ENCODE measurements at regions not wholly inside any gene's neighbourhood (a gene's known extent, or its start where the extent isn't known, plus 50 kb on each side); places are given as distances from the start of the nearest gene placed in this dataset.
"Not testable (repeated sequence)": the region's sequence is repeated elsewhere in the genome, so short reads cannot be mapped to it uniquely, and the experiment has no call there.

DNA sequence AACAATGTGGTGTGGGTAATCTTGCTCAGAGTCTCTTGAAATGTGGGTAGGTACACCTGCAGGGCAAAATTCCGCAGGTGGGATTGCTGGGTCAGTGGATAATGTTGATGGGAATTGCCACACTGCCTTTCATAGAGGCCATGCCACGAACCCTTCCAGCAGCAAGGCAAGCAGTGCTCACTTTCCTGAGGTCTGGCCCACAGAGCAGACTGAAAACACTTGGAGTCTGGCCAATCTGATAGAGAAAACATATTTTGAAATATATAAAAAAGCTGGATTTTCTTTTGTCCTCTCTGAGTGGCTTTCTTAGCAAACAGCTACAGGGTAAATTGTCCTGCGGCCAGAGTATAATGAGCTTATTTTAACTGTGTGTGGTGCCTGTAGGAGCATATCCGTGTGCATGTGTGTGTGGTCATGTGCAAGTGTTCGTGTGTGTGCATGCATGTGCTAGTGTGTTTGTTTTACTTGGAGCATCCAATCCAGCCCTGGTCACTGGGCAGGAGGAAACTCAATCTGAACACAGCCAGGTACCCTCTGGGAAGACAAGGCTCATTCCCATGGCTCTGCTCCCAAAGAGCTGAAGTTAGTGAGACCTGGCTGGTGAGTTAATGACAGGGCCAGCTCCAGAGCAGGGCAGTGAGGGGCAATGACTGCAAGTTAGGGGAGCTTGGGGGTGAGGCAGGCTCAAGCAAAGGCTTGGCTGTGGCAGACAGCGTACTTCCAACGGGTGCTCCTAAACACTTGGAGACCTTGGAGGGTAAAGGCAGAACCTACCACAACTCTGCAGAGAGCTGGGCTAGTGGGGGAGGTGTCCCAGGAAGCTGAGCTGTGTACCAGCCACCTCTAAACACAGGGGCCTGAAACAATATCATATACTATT is 91.3 kb downstream of the PLXNA1 start:
- H3K4me3 ChIP-seq (ENCODE audit: low read depth, low read length): no peak overlapping the region
- no peak for DNase-seq (ENCODE audit: low read depth)
- TF ChIP-seq CTCF (conservative IDR thresholded peaks at IDR 0.05; ENCODE audit: low read depth, low read length): no peak

- DNase-seq (ENCODE audit: low read depth): peak; percentile 52
- TF ChIP-seq CTCF (conservative IDR thresholded peaks at IDR 0.05; ENCODE audit: low read depth, low read length): no peak
- no peak overlapping the region for H3K4me3 ChIP-seq (ENCODE audit: low read depth, low read length)
Observed at GRCh38 chr3:127074900-127075360, 92.0 kb downstream of the PLXNA1 start.

GRCh38 chr3:127076166-127076992 is 93.5 kb downstream of the PLXNA1 start:
- H3K4me3 ChIP-seq (ENCODE audit: low read depth, low read length); DNase-seq (ENCODE audit: low read depth): not testable (repeated sequence)

GRCh38 chr3:127077068-127077467 is 94.2 kb downstream of the PLXNA1 start:
- H3K4me3 ChIP-seq (ENCODE audit: low read depth, low read length): no peak overlapping the region
- no peak for TF ChIP-seq CTCF (conservative IDR thresholded peaks at IDR 0.05; ENCODE audit: low read depth, low read length)
- DNase-seq (ENCODE audit: low read depth): no peak

- DNase-seq (ENCODE audit: low read depth): no peak
- H3K4me3 ChIP-seq (ENCODE audit: low read depth, low read length): no peak overlapping the region
- TF ChIP-seq CTCF (conservative IDR thresholded peaks at IDR 0.05; ENCODE audit: low read depth, low read length): no peak
Observed at GRCh38 chr3:127077505-127078064, 94.7 kb downstream of the PLXNA1 start.

GRCh38 chr3:127078626-127079025 is 95.7 kb downstream of the PLXNA1 start:
- H3K4me3 ChIP-seq (ENCODE audit: low read depth, low read length): no peak overlapping the region
- DNase-seq (ENCODE audit: low read depth): no peak
- no peak for TF ChIP-seq CTCF (conservative IDR thresholded peaks at IDR 0.05; ENCODE audit: low read depth, low read length)

GRCh38 chr3:127079211-127079610 is 96.3 kb downstream of the PLXNA1 start:
- H3K4me3 ChIP-seq (ENCODE audit: low read depth, low read length): no peak overlapping the region

More at GRCh38 chr3:127079211-127079610, 96.3 kb downstream of the PLXNA1 start:
- no peak for DNase-seq (ENCODE audit: low read depth)
- TF ChIP-seq CTCF (conservative IDR thresholded peaks at IDR 0.05; ENCODE audit: low read depth, low read length): no peak
